Pons (tissue), 1 donor: ENCODE measurements at regions not wholly inside any gene's neighbourhood (a gene's known extent, or its start where the extent isn't known, plus 50 kb on each side); places are given as distances from the start of the nearest gene placed in this dataset.
"Not testable (repeated sequence)": the region's sequence is repeated elsewhere in the genome, so short reads cannot be mapped to it uniquely, and the experiment has no call there.

Experiments
- DNase-seq: peaks from one replicate; pipeline ENCODE4 v3.0.0-alpha.2; 2016; ENCODE audit warnings: low spot score

GRCh38 chr4:151850791-151851213, 90.0 kb upstream of the GATB start:
- DNase-seq = no peak

GRCh38 chr4:151845551-151845950, 84.7 kb upstream of the GATB start:
- DNase-seq = not testable (repeated sequence)

DNA sequence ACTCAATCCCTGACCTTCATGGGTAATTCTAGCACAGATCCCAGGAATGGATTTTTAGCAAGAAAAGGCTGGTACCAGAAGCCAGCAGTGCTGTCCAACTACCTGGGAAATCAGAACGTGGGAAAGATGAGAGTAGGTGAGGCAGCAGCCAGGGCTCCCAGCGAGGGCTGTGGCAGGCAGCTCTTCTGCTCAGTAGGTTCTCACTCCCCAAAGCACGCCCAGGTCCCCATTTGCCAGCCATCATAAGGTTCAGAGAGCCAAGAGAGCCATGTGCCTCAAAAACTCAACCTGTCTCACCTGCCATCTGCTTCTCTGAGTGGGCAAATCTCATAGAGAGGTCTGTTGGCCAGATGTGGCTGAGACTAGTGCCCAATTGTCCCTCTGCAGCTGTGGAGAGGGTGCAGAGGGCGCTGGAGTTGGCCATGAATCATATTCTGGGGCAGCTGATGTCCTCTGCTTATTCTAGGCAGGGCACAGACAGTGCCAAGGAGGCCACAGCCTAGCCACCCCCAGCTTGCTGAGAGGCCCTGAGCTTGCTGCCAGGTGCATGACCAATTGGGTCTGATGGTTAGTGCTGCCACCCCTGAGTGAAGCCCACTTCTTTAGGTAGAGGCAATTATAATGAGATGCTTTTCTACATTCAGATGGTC, 81.7 kb upstream of the GATB start:
- DNase-seq = no peak

DNA sequence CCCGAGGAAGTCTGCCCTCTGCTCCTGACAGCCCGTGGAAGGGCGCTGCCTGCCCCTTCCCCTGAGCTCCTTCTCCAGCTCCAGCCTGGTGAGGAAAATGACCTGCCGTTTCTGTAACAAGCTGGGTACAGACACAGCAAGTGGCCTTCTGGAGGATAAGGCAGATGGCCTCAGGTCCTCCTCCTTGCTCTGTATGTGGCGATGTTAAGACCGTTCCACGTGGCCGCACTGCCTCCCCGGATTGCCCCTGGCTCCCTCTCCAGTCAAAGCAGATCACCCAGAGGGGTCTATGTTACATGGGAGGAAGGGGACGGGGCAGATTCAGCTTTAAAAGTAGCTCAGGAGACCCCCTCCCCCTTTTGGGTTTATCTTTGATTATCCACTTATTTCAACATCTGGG, 80.3 kb upstream of the GATB start:
- DNase-seq = no peak

DNA sequence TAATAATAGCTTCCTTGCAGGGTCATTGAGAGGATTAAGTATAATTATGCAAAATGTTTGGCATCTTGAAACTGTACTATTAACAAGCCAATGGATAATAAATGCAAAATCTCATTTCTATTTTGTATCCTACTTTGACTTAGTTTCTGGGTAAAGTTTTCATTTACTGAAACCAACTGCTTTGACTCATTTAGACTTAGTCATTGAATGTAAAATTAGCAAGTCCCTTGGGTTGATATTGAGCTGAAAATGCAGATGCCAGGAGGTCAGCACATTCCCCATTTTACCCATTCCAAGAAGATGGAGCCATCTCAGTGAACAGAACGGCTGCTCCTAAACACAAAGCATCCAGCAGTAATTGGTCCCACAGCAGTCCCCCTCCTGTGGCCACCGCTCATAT, 74.7 kb upstream of the GATB start:
- DNase-seq = no peak

DNA sequence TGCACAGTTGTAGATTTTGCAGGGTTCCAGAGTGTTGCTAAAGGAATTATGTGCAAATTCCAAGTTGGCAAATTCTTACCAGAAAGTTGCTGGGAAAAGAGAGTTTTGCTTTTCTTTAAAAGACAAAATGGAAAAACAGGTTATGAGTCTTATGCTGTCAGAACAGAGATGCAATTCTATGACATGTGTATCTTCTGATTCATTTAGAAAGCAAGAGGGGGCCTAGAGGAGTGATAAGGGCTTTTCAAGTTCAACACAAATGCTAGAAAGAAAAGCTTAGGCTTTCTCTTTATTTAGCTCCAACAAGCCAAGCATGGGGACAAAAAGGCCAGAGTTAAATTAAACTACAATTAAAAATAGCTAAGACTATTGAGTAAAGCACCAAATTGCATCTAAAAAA, 72.4 kb upstream of the GATB start:
- DNase-seq = no peak

DNA sequence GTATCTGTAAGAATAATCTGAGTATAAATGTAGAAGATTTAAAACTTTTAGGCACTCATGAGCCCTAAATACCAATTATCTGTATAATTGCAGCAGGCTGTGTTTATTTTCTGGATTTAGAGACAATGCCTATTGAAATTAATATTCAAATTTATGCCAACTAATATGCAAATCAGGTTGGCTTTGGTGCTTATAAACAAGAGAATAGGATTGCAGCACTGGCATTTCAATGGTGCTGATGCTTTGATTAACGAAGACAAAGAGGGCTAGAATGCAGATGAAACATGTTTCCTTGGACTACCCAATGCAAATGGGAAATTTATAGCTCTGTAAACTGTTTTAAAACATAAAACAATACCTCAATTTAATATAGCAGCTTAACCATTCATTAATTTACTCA, 70.7 kb upstream of the GATB start:
- DNase-seq = no peak

DNA sequence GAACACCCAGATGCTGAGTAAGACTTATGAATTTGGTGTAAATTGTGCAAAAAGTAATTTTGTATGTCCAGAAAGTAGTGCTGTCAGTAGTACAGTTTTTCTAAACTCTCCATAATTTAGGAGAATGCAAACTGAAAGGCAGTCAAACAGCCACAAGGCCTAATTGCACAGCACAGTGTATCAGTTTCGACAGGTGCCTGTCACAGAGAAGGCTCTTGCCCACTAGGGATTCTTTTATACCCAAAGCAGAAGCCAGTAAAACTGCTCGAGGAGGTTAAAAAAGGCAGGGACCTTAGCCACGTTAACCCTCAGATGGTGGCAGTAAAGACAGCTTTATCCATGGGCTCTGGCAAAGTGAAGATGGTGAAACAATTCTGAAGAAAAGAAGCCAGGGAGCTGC, 69.4 kb upstream of the GATB start:
- DNase-seq = no peak

DNA sequence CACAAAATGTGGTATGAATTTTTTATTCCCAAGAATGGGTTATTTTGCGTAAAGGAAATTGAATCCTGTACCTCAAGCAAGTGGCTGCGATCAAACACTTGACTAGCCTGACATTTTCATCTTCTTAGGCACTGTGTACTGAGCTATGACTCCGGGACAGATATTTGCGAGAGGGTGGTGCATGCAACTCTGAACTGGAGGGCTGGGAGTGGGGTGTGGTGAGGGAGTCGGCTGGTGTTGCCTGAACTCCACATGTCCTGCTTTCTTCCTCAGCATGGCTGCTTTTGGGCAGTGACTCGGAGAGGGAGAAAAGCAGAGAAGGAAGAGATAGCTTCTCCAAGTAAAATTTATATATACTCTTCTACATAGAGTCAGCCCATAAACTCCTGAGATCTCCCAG, 68.5 kb upstream of the GATB start:
- DNase-seq = no peak

DNA sequence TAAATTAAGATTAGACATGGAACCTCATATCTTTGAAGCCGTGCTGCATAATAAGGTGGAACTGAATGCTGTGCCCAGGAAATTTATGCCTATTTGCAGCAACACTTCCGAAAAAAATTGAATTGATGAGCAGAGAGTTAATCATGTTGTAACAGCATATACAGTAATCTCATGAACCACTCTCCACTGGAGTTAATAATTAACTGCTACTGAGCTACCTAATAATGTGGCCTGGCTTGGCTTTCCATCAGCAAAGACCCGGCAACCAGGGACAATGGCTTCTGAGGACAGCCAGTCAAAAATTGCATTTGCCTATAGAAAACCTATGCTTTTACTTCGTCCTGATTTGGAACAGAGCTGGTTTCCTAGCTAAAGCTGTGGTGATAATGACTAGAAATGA, 63.8 kb upstream of the GATB start:
- no peak for DNase-seq

- DNase-seq = no peak
Measured at GRCh38 chr4:151822331-151822730, 61.5 kb upstream of the GATB start.

DNA sequence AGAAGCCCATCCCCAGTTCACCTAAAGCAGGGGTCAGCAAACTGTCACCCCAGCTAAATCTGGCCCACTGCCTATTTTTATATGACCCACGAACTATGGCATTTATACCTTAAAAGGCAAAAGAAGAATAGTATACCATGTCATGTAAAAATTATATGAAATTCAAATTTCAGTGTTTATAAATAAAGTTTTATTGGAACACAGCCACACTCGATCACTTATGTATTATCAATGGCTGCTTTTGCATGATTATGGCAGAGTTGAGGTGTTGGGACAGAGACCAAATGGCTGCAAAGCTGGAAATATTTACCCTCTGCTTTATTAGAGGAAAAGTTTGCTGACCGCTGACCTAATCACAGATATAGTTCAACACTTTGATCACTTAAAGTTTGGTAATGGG, 59.2 kb upstream of the GATB start:
- DNase-seq = no peak

DNA sequence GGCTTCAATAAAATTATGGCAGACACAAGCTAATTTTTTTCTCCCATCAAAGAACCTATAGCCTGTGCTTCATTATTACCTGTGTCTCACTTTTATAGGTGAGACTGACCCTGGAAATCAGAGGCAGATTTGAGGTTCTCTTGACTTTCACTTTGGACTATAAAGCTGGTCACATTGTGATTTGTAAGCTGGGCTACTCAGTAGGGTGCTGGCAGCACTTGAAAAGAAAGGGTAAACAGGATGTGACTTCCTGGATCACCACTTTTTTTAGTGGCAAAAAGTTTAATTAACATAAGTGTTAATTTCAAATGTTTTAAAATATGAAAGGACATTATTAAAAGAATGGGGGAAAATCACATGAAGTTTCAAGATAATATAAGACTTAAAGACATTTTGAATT, 50.6 kb upstream of the GATB start:
- no peak for DNase-seq
